WERI-Rb-1 (cell line): ENCODE measurements at regions not wholly inside any gene's neighbourhood (a gene's known extent, or its start where the extent isn't known, plus 50 kb on each side); places are given as distances from the start of the nearest gene placed in this dataset.
"Not testable (repeated sequence)": the region's sequence is repeated elsewhere in the genome, so short reads cannot be mapped to it uniquely, and the experiment has no call there.

ENCODE experiments used
- DNase-seq: peaks from one replicate; pipeline ENCODE4 v3.0.0-alpha.2; 2020
- H3K27ac ChIP-seq: fragments of 250-450 bp; sonication (Bioruptor Pico); 2 replicates; pipeline ENCODE4 v1.5.1; 2020; ENCODE audit warnings: mild to moderate bottlenecking, moderate library complexity
- H3K27me3 ChIP-seq: fragments of 250-450 bp; sonication (Bioruptor Pico); 2 replicates; pipeline ENCODE4 v1.5.1; 2021; ENCODE audit warnings: mild to moderate bottlenecking, low read depth, moderate library complexity; ENCODE audit not compliant: insufficient read depth, severe bottlenecking
- H3K36me3 ChIP-seq: fragments of 250-450 bp; sonication (Bioruptor Pico); 2 replicates; pipeline ENCODE4 v1.5.1; 2020; ENCODE audit warnings: mild to moderate bottlenecking, moderate library complexity
- H3K4me3 ChIP-seq: 2 replicates; pipeline ENCODE4 v1.5.1; 2011; ENCODE audit warnings: low read depth, mild to moderate bottlenecking, control low read depth, low read length
- H3K9me3 ChIP-seq: fragments of 250-450 bp; sonication (Bioruptor Pico); 2 replicates; pipeline ENCODE4 v1.5.1; 2021; ENCODE audit warnings: mild to moderate bottlenecking, moderate library complexity; ENCODE audit not compliant: severe bottlenecking
- TF ChIP-seq, protein P1 (sequence below): IDR thresholded peaks from 2 replicates; pipeline ENCODE4 v1.5.1; 2011; ENCODE audit warnings: low read depth, mild to moderate bottlenecking, control low read depth, inconsistent platforms, low read length

DNA sequence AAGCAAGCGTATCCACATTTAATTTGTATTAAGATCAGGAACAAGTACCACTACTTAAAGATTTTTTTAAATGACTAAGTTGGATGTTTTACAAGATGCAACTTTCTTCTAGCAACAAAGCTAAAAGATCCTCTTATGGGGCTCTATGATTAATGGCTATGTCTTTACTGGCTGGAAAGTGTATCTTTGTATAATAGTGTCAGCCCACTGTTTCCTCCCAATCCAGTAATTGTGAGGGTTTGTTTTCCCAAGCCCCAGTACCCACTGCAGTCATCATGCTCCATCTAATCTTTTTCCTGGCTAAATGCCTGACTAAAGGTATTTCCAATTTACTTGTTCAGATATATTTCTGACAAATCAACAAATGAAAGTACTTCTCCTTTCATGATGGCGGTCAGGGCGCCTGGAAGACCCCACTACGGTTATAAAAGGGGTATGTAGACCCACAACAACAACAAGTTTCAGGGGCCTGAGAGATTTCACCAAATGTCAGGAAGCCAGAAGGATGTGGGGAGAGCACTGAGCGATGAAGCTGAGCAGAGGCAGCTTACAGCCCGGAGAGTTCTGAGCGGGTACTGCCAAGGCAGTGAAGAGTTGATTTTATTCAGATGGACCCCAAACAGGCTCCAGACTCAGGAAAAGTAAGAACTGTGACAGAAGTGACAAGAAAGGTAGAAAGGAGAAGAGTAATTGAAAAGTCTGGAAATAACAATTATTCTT, 222.6 kb upstream of the KLF14 start:
- Histone ChIP-seq H3K27ac (no peak overlapping the region), H3K9me3 (no peaks in the 10 kb centered on the region), H3K4me3 (no peak overlapping the region), H3K27me3 (no peaks in the 10 kb centered on the region), H3K36me3 (no peaks in the 10 kb centered on the region)
- DNase-seq = no peak
- TF ChIP-seq, protein P1, sequence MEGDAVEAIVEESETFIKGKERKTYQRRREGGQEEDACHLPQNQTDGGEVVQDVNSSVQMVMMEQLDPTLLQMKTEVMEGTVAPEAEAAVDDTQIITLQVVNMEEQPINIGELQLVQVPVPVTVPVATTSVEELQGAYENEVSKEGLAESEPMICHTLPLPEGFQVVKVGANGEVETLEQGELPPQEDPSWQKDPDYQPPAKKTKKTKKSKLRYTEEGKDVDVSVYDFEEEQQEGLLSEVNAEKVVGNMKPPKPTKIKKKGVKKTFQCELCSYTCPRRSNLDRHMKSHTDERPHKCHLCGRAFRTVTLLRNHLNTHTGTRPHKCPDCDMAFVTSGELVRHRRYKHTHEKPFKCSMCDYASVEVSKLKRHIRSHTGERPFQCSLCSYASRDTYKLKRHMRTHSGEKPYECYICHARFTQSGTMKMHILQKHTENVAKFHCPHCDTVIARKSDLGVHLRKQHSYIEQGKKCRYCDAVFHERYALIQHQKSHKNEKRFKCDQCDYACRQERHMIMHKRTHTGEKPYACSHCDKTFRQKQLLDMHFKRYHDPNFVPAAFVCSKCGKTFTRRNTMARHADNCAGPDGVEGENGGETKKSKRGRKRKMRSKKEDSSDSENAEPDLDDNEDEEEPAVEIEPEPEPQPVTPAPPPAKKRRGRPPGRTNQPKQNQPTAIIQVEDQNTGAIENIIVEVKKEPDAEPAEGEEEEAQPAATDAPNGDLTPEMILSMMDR = no peak

DNA sequence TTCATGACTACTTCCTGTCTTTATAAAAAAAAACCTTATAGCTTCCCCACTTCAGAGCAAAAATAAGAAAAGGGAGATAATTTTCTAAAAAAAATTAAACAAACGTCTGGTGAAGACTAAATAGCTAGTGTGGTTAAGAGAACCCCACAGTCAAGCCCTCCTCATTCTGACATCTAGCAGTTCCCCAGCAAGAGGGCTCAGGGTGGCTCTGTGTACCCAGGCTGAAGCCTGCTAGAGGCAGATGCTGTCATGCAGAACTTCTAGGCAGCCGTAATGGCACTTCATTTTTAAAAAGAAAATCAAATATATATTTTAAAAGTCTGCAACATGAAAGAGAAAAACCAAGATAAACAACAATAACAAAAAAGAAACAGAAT, 223.1 kb upstream of the KLF14 start:
- Histone ChIP-seq H3K27ac (no peak overlapping the region), H3K36me3 (no peaks in the 10 kb centered on the region), H3K27me3 (no peaks in the 10 kb centered on the region), H3K4me3 (no peak overlapping the region), H3K9me3 (no peaks in the 10 kb centered on the region)
- DNase-seq = no peak
- TF ChIP-seq, protein P1 = no peak

DNA sequence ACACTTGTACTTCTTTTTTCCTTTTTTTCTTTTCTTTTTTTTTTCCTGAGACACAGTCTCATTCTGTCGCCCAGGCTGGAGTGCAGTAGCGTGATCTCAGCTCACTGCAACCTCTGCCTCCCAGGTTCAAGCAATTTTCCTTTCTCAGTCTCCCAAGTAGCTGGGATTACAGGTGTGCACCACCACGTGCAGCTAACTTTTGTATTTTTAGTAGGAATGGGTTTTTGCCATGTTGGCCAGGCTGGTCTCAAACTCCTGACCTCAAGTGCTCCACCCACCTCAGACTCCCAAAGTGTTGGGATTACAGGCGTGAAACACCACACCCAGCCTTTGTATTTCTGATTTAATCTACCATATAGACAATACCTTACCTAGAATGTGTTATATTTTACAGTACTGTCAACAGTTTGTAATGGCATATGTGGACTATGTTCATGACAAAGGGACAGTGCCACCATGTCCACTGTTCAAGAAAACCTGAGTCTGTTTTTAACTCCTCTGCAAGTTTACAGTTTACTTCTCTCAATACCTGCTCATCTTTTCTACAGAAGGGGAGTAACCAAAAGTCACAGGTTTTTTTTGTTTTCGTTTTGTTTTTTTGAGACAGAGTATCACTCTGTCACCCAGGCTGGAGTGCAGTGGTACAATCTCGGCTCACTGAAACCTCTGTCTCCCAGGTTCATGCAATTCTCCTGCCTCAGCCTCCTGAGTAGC, 223.9 kb upstream of the KLF14 start:
- not testable (repeated sequence) for H3K9me3 ChIP-seq, H3K27ac ChIP-seq

DNA sequence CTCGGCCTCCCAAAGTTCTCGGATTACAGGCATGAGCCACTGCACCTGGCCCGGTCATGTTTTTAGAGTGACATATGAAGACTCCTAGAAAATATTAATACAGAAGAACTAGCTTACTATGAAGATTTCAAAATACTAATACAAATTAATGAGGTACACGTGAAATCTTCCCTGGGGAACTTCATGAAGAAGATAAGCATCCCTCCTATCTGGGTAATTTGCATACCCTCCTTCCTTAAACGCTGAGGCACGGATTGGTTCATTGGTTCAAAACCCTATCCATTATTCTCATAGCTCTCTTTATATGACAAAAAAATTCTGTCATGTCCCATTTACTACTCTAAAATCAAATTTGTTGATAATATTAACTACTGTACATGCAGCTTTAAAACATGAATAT, 224.8 kb upstream of the KLF14 start:
- Histone ChIP-seq H3K36me3 (no peaks in the 10 kb centered on the region), H3K9me3 (no peaks in the 10 kb centered on the region), H3K27me3 (no peaks in the 10 kb centered on the region), H3K4me3 (no peak overlapping the region), H3K27ac (no peak overlapping the region)
- no peak for DNase-seq
- TF ChIP-seq, protein P1 = no peak

More for the DNA sequence above, 223.9 kb upstream of the KLF14 start:
- H3K36me3 ChIP-seq, DNase-seq, H3K27me3 ChIP-seq, H3K4me3 ChIP-seq: not testable (repeated sequence)

DNA sequence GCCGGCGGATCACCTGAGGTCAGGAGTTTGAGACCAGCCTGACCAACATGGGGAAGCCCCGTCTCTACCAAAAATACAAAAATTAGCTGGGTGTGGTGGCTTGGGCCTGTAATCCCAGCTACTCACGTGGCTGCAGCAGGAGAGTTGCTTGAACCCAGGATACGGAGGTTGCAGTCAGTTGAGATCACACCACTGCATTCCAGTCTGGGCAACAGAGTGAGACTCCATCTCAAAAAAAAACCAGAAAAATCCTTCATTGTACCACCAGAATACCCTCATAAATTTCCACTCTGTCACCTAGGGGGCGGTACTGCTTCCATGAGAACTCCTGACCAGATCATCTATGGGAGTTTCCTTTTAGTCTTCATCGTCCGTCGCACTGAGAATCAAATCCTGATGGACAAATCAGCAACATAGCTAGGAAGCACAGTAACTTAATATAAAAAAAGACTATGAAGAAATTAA, 225.8 kb upstream of the KLF14 start:
- no peaks in the 10 kb centered on the region for H3K9me3 ChIP-seq
- no peak overlapping the region for H3K27ac ChIP-seq
- no peaks in the 10 kb centered on the region for H3K36me3 ChIP-seq
- TF ChIP-seq, protein P1 = no peak
- no peak overlapping the region for H3K4me3 ChIP-seq
- H3K27me3 ChIP-seq = no peaks in the 10 kb centered on the region
- no peak for DNase-seq

DNA sequence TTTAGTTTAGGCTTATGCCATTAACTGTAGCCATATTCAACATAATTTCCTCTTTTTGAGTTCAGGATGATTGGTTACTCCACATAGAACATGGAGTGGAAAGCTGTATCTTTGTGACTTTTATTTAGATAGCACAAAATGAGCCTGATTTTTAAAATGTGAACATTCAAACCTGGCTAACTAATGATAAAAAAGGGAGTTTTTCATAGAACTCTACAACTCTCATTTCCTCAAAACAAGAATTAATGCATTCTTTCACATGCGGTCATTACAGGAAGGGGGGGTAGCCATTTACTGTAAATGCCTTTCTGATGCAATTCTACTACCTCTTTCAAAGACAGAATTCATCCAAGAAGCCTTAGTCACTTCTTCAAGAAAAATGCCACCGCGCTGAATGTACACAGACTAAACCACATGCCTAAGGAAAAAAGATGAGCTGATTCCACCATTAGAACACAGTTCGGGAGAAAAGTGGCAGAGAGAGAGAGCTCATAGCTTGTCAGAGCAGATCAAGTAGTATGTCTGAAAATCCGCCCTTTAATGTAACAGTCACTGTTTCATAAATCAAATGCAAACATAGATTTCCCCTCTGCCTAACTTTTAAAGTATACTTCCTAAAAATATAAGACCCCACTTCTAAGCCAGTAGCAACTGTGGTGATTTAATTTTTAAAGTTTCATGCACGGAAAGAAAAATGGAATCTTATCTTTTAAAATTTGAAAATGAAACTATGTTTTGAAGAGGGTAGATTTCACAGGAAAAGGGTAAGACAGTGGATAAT, 226.4 kb upstream of the KLF14 start:
- H3K9me3 ChIP-seq = no peaks in the 10 kb centered on the region
- DNase-seq = no peak
- TF ChIP-seq, protein P1 = no peak
- H3K27ac ChIP-seq = no peak overlapping the region
- H3K4me3 ChIP-seq = no peak overlapping the region
- no peaks in the 10 kb centered on the region for H3K36me3 ChIP-seq
- H3K27me3 ChIP-seq = no peaks in the 10 kb centered on the region
